Spleen (tissue), 11 donors: ENCODE measurements at regions not wholly inside any gene's neighbourhood (a gene's known extent, or its start where the extent isn't known, plus 50 kb on each side); places are given as distances from the start of the nearest gene placed in this dataset.

Source experiments
- DNase-seq: peaks from one replicate; pipeline ENCODE4 v3.0.0-alpha.2; 2020
- H3K27ac ChIP-seq, 8 donors: fragments of 200-600 bp; sonication (generic) in 7 of 8; 1 replicate in 4 of 8; 2 replicates in 4 of 8; pipeline versions ENCODE4 v1.5.0 to v1.8.0; 2016 to 2021; ENCODE audit warnings: inconsistent platforms in 4 of 8, mild to moderate bottlenecking in 4 of 8, moderate library complexity in 1 of 8
- H3K27me3 ChIP-seq, 7 donors: fragments of 200-600 bp; sonication (generic) in 6 of 7; replicated peaks in 1 of 7; 1 replicate in 4 of 7; 2 replicates in 3 of 7; pipeline versions ENCODE4 v1.5.0 to v1.8.0; 2016 to 2021; ENCODE audit warnings: inconsistent platforms in 3 of 7, mild to moderate bottlenecking in 1 of 7
- H3K36me3 ChIP-seq, 6 donors: fragments of 200-600 bp; sonication (generic) in 5 of 6; 1 replicate in 4 of 6; 2 replicates in 2 of 6; pipeline versions ENCODE4 v1.5.0 to v1.8.0; 2016 to 2021; ENCODE audit warnings: inconsistent platforms in 2 of 6
- H3K4me1 ChIP-seq, 6 donors: fragments of 200-600 bp; sonication (generic) in 5 of 6; 1 replicate in 3 of 6; 2 replicates in 3 of 6; pipeline versions ENCODE4 v1.5.0 to v1.8.0; 2016 to 2021; ENCODE audit warnings: inconsistent platforms in 3 of 6
- H3K4me3 ChIP-seq, 8 donors: fragments of 200-600 bp; sonication (generic) in 7 of 8; 1 replicate in 4 of 8; 2 replicates in 4 of 8; pipeline versions ENCODE4 v1.5.0 to v1.8.0; 2016 to 2021; ENCODE audit warnings: inconsistent platforms in 4 of 8, mild to moderate bottlenecking in 4 of 8, moderate library complexity in 2 of 8
- H3K9me3 ChIP-seq, 8 donors: fragments of 200-600 bp; sonication (generic) in 7 of 8; 1 replicate in 4 of 8; 2 replicates in 4 of 8; pipeline versions ENCODE4 v1.5.0 to v1.8.0; 2016 to 2021; ENCODE audit warnings: inconsistent platforms in 4 of 8
- CTCF ChIP-seq, 11 experiments: fragments of 200-600 bp in 7 of 11; fragments of 450-650 bp in 4 of 11; sonication (generic) in 4 of 11; IDR thresholded peaks in 8 of 11; conservative IDR thresholded peaks in 3 of 11; 1 replicate in 7 of 11; 2 replicates in 4 of 11; pipeline versions ENCODE4 v1.4.0 to v1.8.0; 2016 to 2021; ENCODE audit warnings: antibody characterized with exemption in 11 of 11, inconsistent platforms in 4 of 11, mild to moderate bottlenecking in 1 of 11
- POLR2A ChIP-seq, 3 donors: fragments of 450-650 bp; IDR thresholded peaks; one replicate each; pipeline ENCODE4 v1.5.1; 2017; ENCODE audit warnings: antibody characterized with exemption in 3 of 3, mild to moderate bottlenecking in 1 of 3
- POLR2AphosphoS5 ChIP-seq, 3 donors: sonication (generic); formaldehyde crosslinking; IDR thresholded peaks; one replicate each; pipeline ENCODE4 v1.5.1; 2017; ENCODE audit warnings: antibody characterized with exemption in 3 of 3
- WGBS, 5 donors: extraction: QIAGEN DNeasy Blood & Tissue Kit in 3 of 5; methylation state at CpG; one replicate each; pipeline versions ENCODE4 v1.1.5 to v1.1.7; 2013 to 2018; 5-methylcytosine and 5-hydroxymethylcytosine counted together
- intact Hi-C: fragments of 100-400 bp; cut with DNase I; formaldehyde crosslinking; loops from one replicate; pipeline ENCODE4 v1.15.0; 2023; ENCODE audit warnings: low total_unique reads
- donor health status: healthy with polysubstance abuse.
- donor health status: DM: no; HTN: no; CAD: no; lungs with moderate emphysema.
- donor health status: DM: no; HTN: no; CAD: no.
- donor health status: Bipolar disorder and iron deficiency.
- donor health status: healthy.
- donor health status: DM: no; HTN: no; CAD: no.
- donor health status: DM: yes; HTN: yes; CAD: no.

- Histone ChIP-seq H3K4me3 (no peak overlapping the region), H3K27ac (no peak overlapping the region), H3K9me3 (peaks cover 0 to 5% (median 0%) of the 10 kb centered on the region in 8 donors), H3K27me3 (no peaks in the 10 kb centered on the region), H3K36me3 (no peaks in the 10 kb centered on the region), H3K4me1 (no peaks in the 10 kb centered on the region)
- WGBS, 5 donors, result 76 to 88% (median 80%) methylated on average over 2 of the region's 2 CpGs
- DNase-seq, result no peak
- TF ChIP-seq POLR2AphosphoS5 (IDR thresholded peaks at IDR 0.05) (no peak), POLR2A (IDR thresholded peaks at IDR 0.05) (no peak), CTCF (IDR thresholded peaks at IDR 0.05 in 8 of 11, conservative IDR thresholded peaks at IDR 0.05 in 3 of 11) (no peak)
- intact Hi-C loops, result no loop called here
Measured at GRCh38 chr18:28816155-28816554, 639.2 kb upstream of the CDH2 start.

DNA sequence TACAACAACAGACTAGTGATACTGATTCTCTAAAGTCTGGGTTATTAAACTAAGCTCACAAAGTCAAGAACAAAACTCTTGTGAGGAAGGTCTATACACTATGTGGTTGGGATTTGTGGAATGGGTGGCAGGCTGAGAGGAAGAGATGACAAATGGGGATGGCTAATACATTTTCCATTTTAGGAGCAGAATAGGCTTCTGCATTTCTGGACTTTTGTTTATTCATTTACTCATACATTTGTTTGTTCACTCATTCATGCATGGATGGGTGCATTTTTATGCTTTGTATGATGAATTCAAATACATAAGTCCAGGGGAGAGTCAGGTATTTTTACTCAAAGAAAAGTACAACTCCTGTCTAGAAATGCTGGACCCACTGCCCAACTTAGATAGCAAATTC lies 637.4 kb upstream of the CDH2 start:
- TF ChIP-seq POLR2AphosphoS5 (IDR thresholded peaks at IDR 0.05) (no peak), CTCF (IDR thresholded peaks at IDR 0.05 in 8 of 11, conservative IDR thresholded peaks at IDR 0.05 in 3 of 11) (no peak), POLR2A (IDR thresholded peaks at IDR 0.05) (no peak)
- Histone ChIP-seq H3K27me3 (no peaks in the 10 kb centered on the region), H3K27ac (no peak overlapping the region), H3K4me3 (no peak overlapping the region), H3K9me3 (peaks cover 0 to 10% (median 3%) of the 10 kb centered on the region in 8 donors), H3K36me3 (no peaks in the 10 kb centered on the region), H3K4me1 (no peaks in the 10 kb centered on the region)
- DNase-seq, result no peak
- intact Hi-C loops, result no loop called here

- H3K4me1 ChIP-seq, result no peaks in the 10 kb centered on the region
- intact Hi-C loops, result no loop called here
- no peak overlapping the region for H3K4me3 ChIP-seq
- H3K36me3 ChIP-seq, result no peaks in the 10 kb centered on the region
- peaks cover 2 to 32% (median 21%) of the 10 kb centered on the region in 8 donors for H3K9me3 ChIP-seq
- no peak overlapping the region for H3K27ac ChIP-seq
- no peak for DNase-seq
- TF ChIP-seq POLR2AphosphoS5 (IDR thresholded peaks at IDR 0.05), result no peak
- TF ChIP-seq CTCF (IDR thresholded peaks at IDR 0.05 in 8 of 11, conservative IDR thresholded peaks at IDR 0.05 in 3 of 11), result no peak
- TF ChIP-seq POLR2A (IDR thresholded peaks at IDR 0.05), result no peak
- H3K27me3 ChIP-seq, result no peaks in the 10 kb centered on the region
Measured at GRCh38 chr18:28808373-28808772, 631.4 kb upstream of the CDH2 start.

DNA sequence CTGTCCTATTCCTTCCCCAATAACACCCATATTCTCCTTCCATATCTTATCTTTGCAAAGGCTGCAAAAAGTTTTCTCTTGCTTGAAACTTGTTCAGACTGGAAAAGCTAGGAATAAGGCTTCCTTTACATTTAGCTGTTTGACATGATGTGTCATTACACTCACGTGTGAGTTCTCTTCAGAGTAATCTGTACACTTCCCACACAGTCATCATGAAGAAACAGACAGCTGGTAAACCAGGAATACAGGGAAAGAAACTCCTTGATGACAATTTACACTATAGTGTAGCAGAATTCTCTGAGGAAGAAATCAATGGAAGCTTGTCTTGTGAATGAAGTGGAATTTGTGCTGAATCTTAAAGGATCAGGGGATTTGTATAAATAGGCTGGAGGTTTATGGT lies 628.6 kb upstream of the CDH2 start:
- Histone ChIP-seq H3K4me3 (no peak overlapping the region), H3K36me3 (no peaks in the 10 kb centered on the region), H3K27me3 (no peaks in the 10 kb centered on the region), H3K27ac (no peak overlapping the region), H3K9me3 (peaks cover 2 to 32% (median 19%) of the 10 kb centered on the region in 8 donors), H3K4me1 (no peaks in the 10 kb centered on the region)
- intact Hi-C loops, result no loop called here
- 67 to 84% (median 72%) methylated on average over 1 of the region's 1 CpG for WGBS, 5 donors
- TF ChIP-seq CTCF (IDR thresholded peaks at IDR 0.05 in 8 of 11, conservative IDR thresholded peaks at IDR 0.05 in 3 of 11) (no peak), POLR2AphosphoS5 (IDR thresholded peaks at IDR 0.05) (no peak), POLR2A (IDR thresholded peaks at IDR 0.05) (no peak)
- DNase-seq, result no peak
